ENCODE measurements at regions not wholly inside any gene's neighbourhood (a gene's known extent, or its start where the extent isn't known, plus 50 kb on each side); places are given as distances from the start of the nearest gene placed in this dataset.

DNA sequence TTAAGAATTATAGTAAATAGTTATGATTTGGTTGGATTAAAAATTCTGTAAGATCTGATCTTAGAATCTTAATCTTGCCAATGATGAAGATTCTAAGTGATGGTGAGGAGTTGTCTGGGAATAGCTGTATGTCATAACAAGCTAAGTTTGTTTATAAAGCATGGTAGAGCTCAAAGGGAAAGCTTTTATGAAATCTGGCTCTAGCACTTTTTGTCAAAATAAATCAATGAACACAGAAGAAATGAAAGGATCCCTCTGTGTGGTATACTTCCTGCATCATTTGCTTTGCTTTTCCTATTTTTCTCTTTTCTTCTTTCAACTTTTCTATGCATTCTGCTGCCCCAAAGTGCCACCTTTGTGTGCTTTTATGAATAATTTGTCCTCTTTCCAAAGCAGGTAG is 193.5 kb upstream of the FAT1 start:
- H3K4me2 ChIP-seq (ENCODE audit: low read depth, low read length): no peak overlapping the region

DNA sequence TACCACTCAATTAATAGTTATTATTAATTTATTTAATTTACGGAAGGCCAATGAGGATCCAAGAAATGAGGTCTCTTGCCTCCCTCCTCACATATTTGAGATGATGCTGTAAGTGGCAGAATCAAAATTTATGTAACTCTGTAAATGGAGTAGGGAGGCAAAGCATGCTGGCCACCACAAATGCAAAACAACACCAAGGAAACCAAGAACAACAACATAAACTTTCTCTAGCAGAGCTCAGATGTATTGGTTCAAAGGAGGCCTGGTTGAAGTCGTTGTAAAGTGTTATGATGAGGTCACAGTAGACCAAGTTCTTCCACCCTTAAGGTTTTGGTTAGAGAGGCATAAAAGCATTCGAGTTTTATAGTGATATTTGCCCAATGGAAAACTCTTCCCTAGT is 194.8 kb upstream of the FAT1 start:
- Histone ChIP-seq H3K27me3 (ENCODE audit: control insufficient read depth in 1 of 2, insufficient read depth in 2 of 2, low read length in 2 of 2) (no peaks in the 10 kb centered on the region), H3K9me3 (ENCODE audit: low read length) (peaks cover 9% of the 10 kb centered on the region; the same call in 1 of the 2 replicates), H4K20me1 (ENCODE audit: insufficient read depth, low read length) (no peaks in the 10 kb centered on the region), H3K4me3 (replicated peaks in 1 of 3; ENCODE audit: insufficient read depth in 1 of 3, low read depth in 2 of 3, low read length in 3 of 3) (no peak overlapping the region), H3K27ac (ENCODE audit: extremely low read length, insufficient read depth, low read length) (no peak overlapping the region), H3K36me3 (replicated peaks in 1 of 2; ENCODE audit: control insufficient read depth in 1 of 2, insufficient read depth in 2 of 2, low read length in 2 of 2) (no peaks in the 10 kb centered on the region), H3K79me2 (ENCODE audit: insufficient read depth, low read length) (no peaks in the 10 kb centered on the region), H3K4me1 (ENCODE audit: insufficient read depth, low read length) (peaks cover 11% of the 10 kb centered on the region), H3K9ac (ENCODE audit: insufficient read depth, low read depth, low read length) (no peak overlapping the region), H3K4me2 (ENCODE audit: low read depth, low read length) (no peak overlapping the region), H2AFZ (ENCODE audit: low read length) (no peak overlapping the region)
- CTCF ChIA-PET (ENCODE audit: low intra/inter-chr PET ratio, low total read pairs): no interaction called here
- TF ChIP-seq KMT2A (CRISPR knock-in tag; IDR thresholded peaks at IDR 0.05) (no peak), MAF1 (CRISPR knock-in tag; IDR thresholded peaks at IDR 0.05; ENCODE audit: borderline replicate concordance) (no peak), MATR3 (CRISPR knock-in tag; IDR thresholded peaks at IDR 0.05) (no peak)
- ATAC-seq: no peak
- in situ Hi-C loops (cut with HindIII; ENCODE audit: extremely low pct_ligation_motif_present, low pct_unique_long_range_greater_than_20kb) (no loop called here), intact Hi-C loops (cut with micrococcal nuclease; ENCODE audit: unreplicated experiment) (no loop called here)
- no peak for FAIRE-seq
- no peak for DNase-seq (ENCODE audit: low spot score)
- 32% methylated on average over 3 of the region's 3 CpGs for WGBS (ENCODE audit: low lambda C conversion rate)
- POLR2A ChIA-PET: no interaction called here
- no TSS peak for BruUV-seq (replicated peaks)

More for the DNA sequence above, 193.5 kb upstream of the FAT1 start:
- FAIRE-seq: no peak
- Histone ChIP-seq H2AFZ (ENCODE audit: low read length) (no peak overlapping the region), H3K27ac (ENCODE audit: extremely low read length, insufficient read depth, low read length) (no peak overlapping the region), H4K20me1 (ENCODE audit: insufficient read depth, low read length) (no peaks in the 10 kb centered on the region), H3K9me3 (ENCODE audit: low read length) (peaks cover 9% of the 10 kb centered on the region; the same call in 1 of the 2 replicates), H3K9ac (ENCODE audit: insufficient read depth, low read depth, low read length) (no peak overlapping the region), H3K27me3 (ENCODE audit: control insufficient read depth in 1 of 2, insufficient read depth in 2 of 2, low read length in 2 of 2) (peaks cover 0 to 4% of the 10 kb centered on the region in 2 experiments; a peak in 2 of 5 replicates), H3K4me3 (replicated peaks in 1 of 3; ENCODE audit: insufficient read depth in 1 of 3, low read depth in 2 of 3, low read length in 3 of 3) (no peak overlapping the region), H3K79me2 (ENCODE audit: insufficient read depth, low read length) (no peaks in the 10 kb centered on the region), H3K4me1 (ENCODE audit: insufficient read depth, low read length) (peaks cover 11% of the 10 kb centered on the region), H3K36me3 (replicated peaks in 1 of 2; ENCODE audit: control insufficient read depth in 1 of 2, insufficient read depth in 2 of 2, low read length in 2 of 2) (no peaks in the 10 kb centered on the region)
- intact Hi-C loops (cut with micrococcal nuclease; ENCODE audit: unreplicated experiment) (no loop called here), in situ Hi-C loops (cut with HindIII; ENCODE audit: extremely low pct_ligation_motif_present, low pct_unique_long_range_greater_than_20kb) (no loop called here)
- ATAC-seq: no peak
- TF ChIP-seq NFE2L2 (IDR thresholded peaks at IDR 0.05; ENCODE audit: low read length): no peak
- TF ChIP-seq ZNF12 (CRISPR knock-in tag; IDR thresholded peaks at IDR 0.05): no peak
- TF ChIP-seq, protein P1, sequence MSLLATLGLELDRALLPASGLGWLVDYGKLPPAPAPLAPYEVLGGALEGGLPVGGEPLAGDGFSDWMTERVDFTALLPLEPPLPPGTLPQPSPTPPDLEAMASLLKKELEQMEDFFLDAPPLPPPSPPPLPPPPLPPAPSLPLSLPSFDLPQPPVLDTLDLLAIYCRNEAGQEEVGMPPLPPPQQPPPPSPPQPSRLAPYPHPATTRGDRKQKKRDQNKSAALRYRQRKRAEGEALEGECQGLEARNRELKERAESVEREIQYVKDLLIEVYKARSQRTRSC (CRISPR knock-in tag; IDR thresholded peaks at IDR 0.05; ENCODE audit: low read depth): no peak
- TF ChIP-seq ZNF143 (CRISPR knock-in tag; IDR thresholded peaks at IDR 0.05): no peak
- TF ChIP-seq, protein P2, sequence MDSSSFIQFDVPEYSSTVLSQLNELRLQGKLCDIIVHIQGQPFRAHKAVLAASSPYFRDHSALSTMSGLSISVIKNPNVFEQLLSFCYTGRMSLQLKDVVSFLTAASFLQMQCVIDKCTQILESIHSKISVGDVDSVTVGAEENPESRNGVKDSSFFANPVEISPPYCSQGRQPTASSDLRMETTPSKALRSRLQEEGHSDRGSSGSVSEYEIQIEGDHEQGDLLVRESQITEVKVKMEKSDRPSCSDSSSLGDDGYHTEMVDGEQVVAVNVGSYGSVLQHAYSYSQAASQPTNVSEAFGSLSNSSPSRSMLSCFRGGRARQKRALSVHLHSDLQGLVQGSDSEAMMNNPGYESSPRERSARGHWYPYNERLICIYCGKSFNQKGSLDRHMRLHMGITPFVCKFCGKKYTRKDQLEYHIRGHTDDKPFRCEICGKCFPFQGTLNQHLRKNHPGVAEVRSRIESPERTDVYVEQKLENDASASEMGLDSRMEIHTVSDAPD (CRISPR knock-in tag; IDR thresholded peaks at IDR 0.05): no peak
- TF ChIP-seq CBX1 (IDR thresholded peaks at IDR 0.05; ENCODE audit: low read depth): no peak
- no peak for TF ChIP-seq TMF1 (CRISPR knock-in tag; IDR thresholded peaks at IDR 0.05; ENCODE audit: low read depth)
- no peak for TF ChIP-seq SOX6 (IDR thresholded peaks at IDR 0.05)
- TF ChIP-seq SOX6 (CRISPR knock-in tag; IDR thresholded peaks at IDR 0.05): no peak
- BruUV-seq (replicated peaks): no TSS peak
- CTCF ChIA-PET (ENCODE audit: low intra/inter-chr PET ratio, low total read pairs): no interaction called here
- POLR2A ChIA-PET: no interaction called here
- DNase-seq (ENCODE audit: low spot score): no peak
